ENCODE measurements at regions not wholly inside any gene's neighbourhood (a gene's known extent, or its start where the extent isn't known, plus 50 kb on each side); places are given as distances from the start of the nearest gene placed in this dataset.

GRCh38 chr9:29793970-29794369 is 2220.7 kb upstream of the C9orf72 start:
- Histone ChIP-seq H3K4me2 (ENCODE audit: low read depth, low read length, poor library complexity, severe bottlenecking) (no peak overlapping the region), H3K9me2 (replicated peaks; ENCODE audit: low read depth, low read length) (no peaks in the 10 kb centered on the region), H3K27me3 (ENCODE audit: insufficient read depth, low read length, poor library complexity, severe bottlenecking) (no peaks in the 10 kb centered on the region), H3K79me2 (ENCODE audit: insufficient read depth, low read length) (no peaks in the 10 kb centered on the region), H3F3A (ENCODE audit: low read depth) (no peaks in the 10 kb centered on the region), H3K9ac (ENCODE audit: low read depth, low read length, poor library complexity, severe bottlenecking) (no peak overlapping the region), H3K9me3 (ENCODE audit: insufficient read depth, low read depth, low read length) (no peaks in the 10 kb centered on the region), H3K4me3 (ENCODE audit: low read length, poor library complexity, severe bottlenecking) (no peak overlapping the region), H4K20me1 (ENCODE audit: insufficient read depth, low read length, poor library complexity, severe bottlenecking) (no peaks in the 10 kb centered on the region), H3K4me1 (ENCODE audit: insufficient read depth, low read length, poor library complexity, severe bottlenecking) (no peaks in the 10 kb centered on the region), H2AFZ (ENCODE audit: low read length) (no peak overlapping the region), H3K36me3 (ENCODE audit: insufficient read depth, low read length) (no peaks in the 10 kb centered on the region)
- no peak for TF ChIP-seq EZH2phosphoT487 (IDR thresholded peaks at IDR 0.05; ENCODE audit: borderline replicate concordance)
- no peak for TF ChIP-seq CTCF (conservative IDR thresholded peaks at IDR 0.05; ENCODE audit: low read length)

- no peak overlapping the region for H3K4me2 ChIP-seq (ENCODE audit: low read depth, low read length, poor library complexity, severe bottlenecking)
- H3K9ac ChIP-seq (ENCODE audit: low read depth, low read length, poor library complexity, severe bottlenecking), result no peak overlapping the region
- no peaks in the 10 kb centered on the region for H3K79me2 ChIP-seq (ENCODE audit: insufficient read depth, low read length)
- TF ChIP-seq EZH2phosphoT487 (IDR thresholded peaks at IDR 0.05; ENCODE audit: borderline replicate concordance) (no peak), CTCF (conservative IDR thresholded peaks at IDR 0.05; ENCODE audit: low read length) (no peak)
- H3K36me3 ChIP-seq (ENCODE audit: insufficient read depth, low read length), result no peaks in the 10 kb centered on the region
- H3K4me1 ChIP-seq (ENCODE audit: insufficient read depth, low read length, poor library complexity, severe bottlenecking), result no peaks in the 10 kb centered on the region
- H2AFZ ChIP-seq (ENCODE audit: low read length), result no peak overlapping the region
- H3K4me3 ChIP-seq (ENCODE audit: low read length, poor library complexity, severe bottlenecking), result no peak overlapping the region
- no peaks in the 10 kb centered on the region for H3F3A ChIP-seq (ENCODE audit: low read depth)
- no peaks in the 10 kb centered on the region for H3K9me3 ChIP-seq (ENCODE audit: insufficient read depth, low read depth, low read length)
- H3K27me3 ChIP-seq (ENCODE audit: insufficient read depth, low read length, poor library complexity, severe bottlenecking), result no peaks in the 10 kb centered on the region
- H4K20me1 ChIP-seq (ENCODE audit: insufficient read depth, low read length, poor library complexity, severe bottlenecking), result no peaks in the 10 kb centered on the region
- no peaks in the 10 kb centered on the region for H3K9me2 ChIP-seq (replicated peaks; ENCODE audit: low read depth, low read length)
These were observed 2223.1 kb upstream of the C9orf72 start for GRCh38 chr9:29796291-29796952.

GRCh38 chr9:29798599-29798998 is 2225.3 kb upstream of the C9orf72 start:
- Histone ChIP-seq H3K9me2 (replicated peaks; ENCODE audit: low read depth, low read length) (no peaks in the 10 kb centered on the region), H3K9me3 (ENCODE audit: insufficient read depth, low read depth, low read length) (no peaks in the 10 kb centered on the region), H3K27me3 (ENCODE audit: insufficient read depth, low read length, poor library complexity, severe bottlenecking) (no peaks in the 10 kb centered on the region), H3F3A (ENCODE audit: low read depth) (no peaks in the 10 kb centered on the region), H3K36me3 (ENCODE audit: insufficient read depth, low read length) (no peaks in the 10 kb centered on the region), H3K4me1 (ENCODE audit: insufficient read depth, low read length, poor library complexity, severe bottlenecking) (no peaks in the 10 kb centered on the region), H4K20me1 (ENCODE audit: insufficient read depth, low read length, poor library complexity, severe bottlenecking) (no peaks in the 10 kb centered on the region), H3K4me3 (ENCODE audit: low read length, poor library complexity, severe bottlenecking) (no peak overlapping the region), H3K9ac (ENCODE audit: low read depth, low read length, poor library complexity, severe bottlenecking) (no peak overlapping the region), H3K4me2 (ENCODE audit: low read depth, low read length, poor library complexity, severe bottlenecking) (no peak overlapping the region), H2AFZ (ENCODE audit: low read length) (no peak overlapping the region), H3K79me2 (ENCODE audit: insufficient read depth, low read length) (no peaks in the 10 kb centered on the region)
- no peak for TF ChIP-seq CTCF (conservative IDR thresholded peaks at IDR 0.05; ENCODE audit: low read length)
- no peak for TF ChIP-seq EZH2phosphoT487 (IDR thresholded peaks at IDR 0.05; ENCODE audit: borderline replicate concordance)

Data from Loucy (cell line).